ENCODE measurements at regions not wholly inside any gene's neighbourhood (a gene's known extent, or its start where the extent isn't known, plus 50 kb on each side); places are given as distances from the start of the nearest gene placed in this dataset.

- DNase-seq = no peak
- H3K9me3 ChIP-seq (ENCODE audit: control insufficient read depth, low read length) = no peaks in the 10 kb centered on the region
- no peak overlapping the region for H3K4me3 ChIP-seq (ENCODE audit: insufficient read depth, low read depth, low read length, poor library complexity, severe bottlenecking)
- no peaks in the 10 kb centered on the region for H3K4me1 ChIP-seq (ENCODE audit: control insufficient read depth, insufficient read depth, low read length, poor library complexity, severe bottlenecking)
- H3K27me3 ChIP-seq (replicated peaks; ENCODE audit: control insufficient read depth, insufficient read depth, low read length, poor library complexity, severe bottlenecking) = no peaks in the 10 kb centered on the region
- no peaks in the 10 kb centered on the region for H3K36me3 ChIP-seq (ENCODE audit: control insufficient read depth, insufficient read depth, low read length)
- H3K27ac ChIP-seq (ENCODE audit: insufficient read depth, low read length, poor library complexity, severe bottlenecking) = no peak overlapping the region
Observed at GRCh38 chr13:62019858-62020257, 604.2 kb upstream of the PCDH20 start.

- H3K36me3 ChIP-seq (ENCODE audit: control insufficient read depth, insufficient read depth, low read length) = no peaks in the 10 kb centered on the region
- no peaks in the 10 kb centered on the region for H3K9me3 ChIP-seq (ENCODE audit: control insufficient read depth, low read length)
- no peak overlapping the region for H3K4me3 ChIP-seq (ENCODE audit: insufficient read depth, low read depth, low read length, poor library complexity, severe bottlenecking)
- H3K4me1 ChIP-seq (ENCODE audit: control insufficient read depth, insufficient read depth, low read length, poor library complexity, severe bottlenecking) = no peaks in the 10 kb centered on the region
- DNase-seq = no peak
- H3K27ac ChIP-seq (ENCODE audit: insufficient read depth, low read length, poor library complexity, severe bottlenecking) = no peak overlapping the region
- H3K27me3 ChIP-seq (replicated peaks; ENCODE audit: control insufficient read depth, insufficient read depth, low read length, poor library complexity, severe bottlenecking) = no peaks in the 10 kb centered on the region
Observed at GRCh38 chr13:62014299-62014698, 598.6 kb upstream of the PCDH20 start.

GRCh38 chr13:62003452-62003851 lies 587.8 kb upstream of the PCDH20 start:
- no peaks in the 10 kb centered on the region for H3K9me3 ChIP-seq (ENCODE audit: control insufficient read depth, low read length)

GRCh38 chr13:61994174-61994573 lies 578.5 kb upstream of the PCDH20 start:
- H3K4me3 ChIP-seq (ENCODE audit: insufficient read depth, low read depth, low read length, poor library complexity, severe bottlenecking) = no peak overlapping the region
- no peaks in the 10 kb centered on the region for H3K36me3 ChIP-seq (ENCODE audit: control insufficient read depth, insufficient read depth, low read length)
- no peaks in the 10 kb centered on the region for H3K27me3 ChIP-seq (replicated peaks; ENCODE audit: control insufficient read depth, insufficient read depth, low read length, poor library complexity, severe bottlenecking)
- H3K9me3 ChIP-seq (ENCODE audit: control insufficient read depth, low read length) = no peaks in the 10 kb centered on the region
- no peaks in the 10 kb centered on the region for H3K4me1 ChIP-seq (ENCODE audit: control insufficient read depth, insufficient read depth, low read length, poor library complexity, severe bottlenecking)
- H3K27ac ChIP-seq (ENCODE audit: insufficient read depth, low read length, poor library complexity, severe bottlenecking) = no peak overlapping the region
- no peak for DNase-seq

More at GRCh38 chr13:62003452-62003851, 587.8 kb upstream of the PCDH20 start:
- H3K4me1 ChIP-seq (ENCODE audit: control insufficient read depth, insufficient read depth, low read length, poor library complexity, severe bottlenecking) = no peaks in the 10 kb centered on the region
- no peak overlapping the region for H3K27ac ChIP-seq (ENCODE audit: insufficient read depth, low read length, poor library complexity, severe bottlenecking)
- DNase-seq = no peak
- no peaks in the 10 kb centered on the region for H3K36me3 ChIP-seq (ENCODE audit: control insufficient read depth, insufficient read depth, low read length)
- no peaks in the 10 kb centered on the region for H3K27me3 ChIP-seq (replicated peaks; ENCODE audit: control insufficient read depth, insufficient read depth, low read length, poor library complexity, severe bottlenecking)
- no peak overlapping the region for H3K4me3 ChIP-seq (ENCODE audit: insufficient read depth, low read depth, low read length, poor library complexity, severe bottlenecking)

GRCh38 chr13:61989978-61990377 lies 574.3 kb upstream of the PCDH20 start:
- H3K27me3 ChIP-seq (replicated peaks; ENCODE audit: control insufficient read depth, insufficient read depth, low read length, poor library complexity, severe bottlenecking) = no peaks in the 10 kb centered on the region

GRCh38 chr13:61988810-61989209 lies 573.2 kb upstream of the PCDH20 start:
- Histone ChIP-seq H3K36me3 (ENCODE audit: control insufficient read depth, insufficient read depth, low read length) (no peaks in the 10 kb centered on the region), H3K9me3 (ENCODE audit: control insufficient read depth, low read length) (no peaks in the 10 kb centered on the region), H3K27ac (ENCODE audit: insufficient read depth, low read length, poor library complexity, severe bottlenecking) (no peak overlapping the region), H3K4me1 (ENCODE audit: control insufficient read depth, insufficient read depth, low read length, poor library complexity, severe bottlenecking) (no peaks in the 10 kb centered on the region), H3K4me3 (ENCODE audit: insufficient read depth, low read depth, low read length, poor library complexity, severe bottlenecking) (no peak overlapping the region), H3K27me3 (replicated peaks; ENCODE audit: control insufficient read depth, insufficient read depth, low read length, poor library complexity, severe bottlenecking) (no peaks in the 10 kb centered on the region)
- no peak for DNase-seq

More at GRCh38 chr13:61989978-61990377, 574.3 kb upstream of the PCDH20 start:
- Histone ChIP-seq H3K4me3 (ENCODE audit: insufficient read depth, low read depth, low read length, poor library complexity, severe bottlenecking) (no peak overlapping the region), H3K4me1 (ENCODE audit: control insufficient read depth, insufficient read depth, low read length, poor library complexity, severe bottlenecking) (no peaks in the 10 kb centered on the region), H3K27ac (ENCODE audit: insufficient read depth, low read length, poor library complexity, severe bottlenecking) (no peak overlapping the region), H3K9me3 (ENCODE audit: control insufficient read depth, low read length) (no peaks in the 10 kb centered on the region), H3K36me3 (ENCODE audit: control insufficient read depth, insufficient read depth, low read length) (no peaks in the 10 kb centered on the region)
- no peak for DNase-seq

DNA sequence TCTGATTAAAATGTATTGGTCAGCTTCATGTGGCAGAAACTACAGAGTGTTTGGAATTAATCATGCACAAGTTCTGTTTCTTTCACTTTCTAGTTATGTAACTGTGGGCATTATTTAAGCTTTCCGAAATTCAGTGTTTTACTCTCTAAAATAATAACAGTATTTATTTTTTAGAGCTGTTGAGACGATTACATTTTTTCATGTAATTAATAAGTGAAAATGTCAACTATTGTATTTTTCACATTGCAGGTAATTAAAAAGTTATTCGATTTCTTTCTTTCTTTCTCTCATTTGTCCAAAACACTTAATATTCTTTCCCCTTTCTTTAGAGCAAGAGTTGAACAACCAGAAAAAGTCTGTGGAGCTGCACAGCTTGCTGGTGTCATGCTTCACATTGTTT lies 559.4 kb upstream of the PCDH20 start:
- Histone ChIP-seq H3K9me3 (ENCODE audit: control insufficient read depth, low read length) (no peaks in the 10 kb centered on the region), H3K36me3 (ENCODE audit: control insufficient read depth, insufficient read depth, low read length) (no peaks in the 10 kb centered on the region), H3K27ac (ENCODE audit: insufficient read depth, low read length, poor library complexity, severe bottlenecking) (no peak overlapping the region), H3K4me1 (ENCODE audit: control insufficient read depth, insufficient read depth, low read length, poor library complexity, severe bottlenecking) (no peaks in the 10 kb centered on the region), H3K4me3 (ENCODE audit: insufficient read depth, low read depth, low read length, poor library complexity, severe bottlenecking) (no peak overlapping the region), H3K27me3 (replicated peaks; ENCODE audit: control insufficient read depth, insufficient read depth, low read length, poor library complexity, severe bottlenecking) (no peaks in the 10 kb centered on the region)
- DNase-seq = no peak

GRCh38 chr13:61965756-61966155 lies 550.1 kb upstream of the PCDH20 start:
- Histone ChIP-seq H3K4me1 (ENCODE audit: control insufficient read depth, insufficient read depth, low read length, poor library complexity, severe bottlenecking) (no peaks in the 10 kb centered on the region), H3K36me3 (ENCODE audit: control insufficient read depth, insufficient read depth, low read length) (no peaks in the 10 kb centered on the region), H3K27me3 (replicated peaks; ENCODE audit: control insufficient read depth, insufficient read depth, low read length, poor library complexity, severe bottlenecking) (no peaks in the 10 kb centered on the region), H3K4me3 (ENCODE audit: insufficient read depth, low read depth, low read length, poor library complexity, severe bottlenecking) (no peak overlapping the region), H3K27ac (ENCODE audit: insufficient read depth, low read length, poor library complexity, severe bottlenecking) (no peak overlapping the region), H3K9me3 (ENCODE audit: control insufficient read depth, low read length) (no peaks in the 10 kb centered on the region)
- DNase-seq = no peak

GRCh38 chr13:61960981-61961380 lies 545.3 kb upstream of the PCDH20 start:
- no peak for DNase-seq
- Histone ChIP-seq H3K9me3 (ENCODE audit: control insufficient read depth, low read length) (no peaks in the 10 kb centered on the region), H3K4me3 (ENCODE audit: insufficient read depth, low read depth, low read length, poor library complexity, severe bottlenecking) (no peak overlapping the region), H3K27me3 (replicated peaks; ENCODE audit: control insufficient read depth, insufficient read depth, low read length, poor library complexity, severe bottlenecking) (no peaks in the 10 kb centered on the region), H3K27ac (ENCODE audit: insufficient read depth, low read length, poor library complexity, severe bottlenecking) (no peak overlapping the region), H3K36me3 (ENCODE audit: control insufficient read depth, insufficient read depth, low read length) (no peaks in the 10 kb centered on the region), H3K4me1 (ENCODE audit: control insufficient read depth, insufficient read depth, low read length, poor library complexity, severe bottlenecking) (no peaks in the 10 kb centered on the region)

GRCh38 chr13:61954092-61954491 lies 538.4 kb upstream of the PCDH20 start:
- Histone ChIP-seq H3K9me3 (ENCODE audit: control insufficient read depth, low read length) (no peaks in the 10 kb centered on the region), H3K4me1 (ENCODE audit: control insufficient read depth, insufficient read depth, low read length, poor library complexity, severe bottlenecking) (no peaks in the 10 kb centered on the region), H3K4me3 (ENCODE audit: insufficient read depth, low read depth, low read length, poor library complexity, severe bottlenecking) (no peak overlapping the region), H3K27ac (ENCODE audit: insufficient read depth, low read length, poor library complexity, severe bottlenecking) (no peak overlapping the region), H3K27me3 (replicated peaks; ENCODE audit: control insufficient read depth, insufficient read depth, low read length, poor library complexity, severe bottlenecking) (no peaks in the 10 kb centered on the region), H3K36me3 (ENCODE audit: control insufficient read depth, insufficient read depth, low read length) (no peaks in the 10 kb centered on the region)
- DNase-seq = no peak

DNA sequence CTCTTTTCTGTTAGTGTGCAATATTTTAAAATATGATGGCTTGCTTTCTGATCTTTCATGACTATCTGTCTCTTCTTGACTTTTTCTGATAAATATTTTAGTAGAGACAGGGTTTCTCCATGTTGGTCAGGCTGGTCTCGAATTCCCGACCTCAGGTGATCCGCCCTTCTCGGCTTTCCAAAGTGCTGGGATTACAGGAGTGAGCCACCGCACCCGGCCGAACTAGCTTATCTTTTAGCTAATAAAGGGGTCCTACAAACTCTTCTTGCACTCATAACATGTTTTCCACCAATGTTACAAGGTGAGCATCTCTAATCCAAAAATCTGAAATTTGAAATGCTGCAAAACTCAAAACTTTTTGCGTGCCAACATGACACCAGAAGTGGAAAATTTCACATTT lies 535.2 kb upstream of the PCDH20 start:
- Histone ChIP-seq H3K9me3 (ENCODE audit: control insufficient read depth, low read length) (no peaks in the 10 kb centered on the region), H3K4me1 (ENCODE audit: control insufficient read depth, insufficient read depth, low read length, poor library complexity, severe bottlenecking) (no peaks in the 10 kb centered on the region), H3K36me3 (ENCODE audit: control insufficient read depth, insufficient read depth, low read length) (no peaks in the 10 kb centered on the region), H3K27me3 (replicated peaks; ENCODE audit: control insufficient read depth, insufficient read depth, low read length, poor library complexity, severe bottlenecking) (no peaks in the 10 kb centered on the region), H3K4me3 (ENCODE audit: insufficient read depth, low read depth, low read length, poor library complexity, severe bottlenecking) (no peak overlapping the region), H3K27ac (ENCODE audit: insufficient read depth, low read length, poor library complexity, severe bottlenecking) (no peak overlapping the region)
- no peak for DNase-seq

Measured in effector memory CD4-positive, alpha-beta T cell (primary cell).